Heart left ventricle (tissue), 13 donors: ENCODE measurements at regions not wholly inside any gene's neighbourhood (a gene's known extent, or its start where the extent isn't known, plus 50 kb on each side); places are given as distances from the start of the nearest gene placed in this dataset.

Experiments
- CTCF ChIP-seq, 12 donors: fragments of 200-600 bp; sonication (generic) in 4 of 12; IDR thresholded peaks; one replicate each; pipeline versions ENCODE4 v1.5.0 to v1.8.0; 2018 to 2022; ENCODE audit warnings: antibody characterized with exemption in 12 of 12, mild to moderate bottlenecking in 5 of 12
- POLR2A ChIP-seq, 2 donors: fragments of 450-650 bp; IDR thresholded peaks; one replicate each; pipeline ENCODE4 v1.6.1; 2017; ENCODE audit warnings: antibody characterized with exemption in 2 of 2, mild to moderate bottlenecking in 2 of 2, moderate library complexity in 2 of 2
- donor health status: ischemic (EF 13 %, LVEDD 7.1; RV severe dilation, severe dysfunction).
- donor health status: DM: no; HTN: yes; CAD: no.
- donor health status: DM: no; HTN: no; CAD: no.
- donor health status: ischemic (EF 25% LVEDD 6.9; RV normal size, moderate dysfunction).
- donor health status: ischemic (EF 25% LVEDD 5.7; RV mildly dilated, moderate dysfunction).
- donor health status: ischemic (EF 35%, LVEDD 5.7; RV mildly dilated, moderate dysfunction).
- donor health status: nonischemic (EF 11% LVEDD 7.7; RV severe dilation, severe dysfunction).
- donor health status: DM: yes; HTN: yes; CAD: no.
- donor health status: PGD.
- donor health status: ischemic (EF 29% LVEDD 5.4; RV normal size, mild dysfunction).
- donor health status: nonischemic (EF 23%, LVEDD 6.1; RV moderate dilation, normal function).

GRCh38 chr5:12335938-12336337, 431.7 kb upstream of the CTNND2 start:
- TF ChIP-seq CTCF (IDR thresholded peaks at IDR 0.05) (no peak), POLR2A (IDR thresholded peaks at IDR 0.05) (no peak)
